ENCODE measurements at regions not wholly inside any gene's neighbourhood (a gene's known extent, or its start where the extent isn't known, plus 50 kb on each side); places are given as distances from the start of the nearest gene placed in this dataset.

DNA sequence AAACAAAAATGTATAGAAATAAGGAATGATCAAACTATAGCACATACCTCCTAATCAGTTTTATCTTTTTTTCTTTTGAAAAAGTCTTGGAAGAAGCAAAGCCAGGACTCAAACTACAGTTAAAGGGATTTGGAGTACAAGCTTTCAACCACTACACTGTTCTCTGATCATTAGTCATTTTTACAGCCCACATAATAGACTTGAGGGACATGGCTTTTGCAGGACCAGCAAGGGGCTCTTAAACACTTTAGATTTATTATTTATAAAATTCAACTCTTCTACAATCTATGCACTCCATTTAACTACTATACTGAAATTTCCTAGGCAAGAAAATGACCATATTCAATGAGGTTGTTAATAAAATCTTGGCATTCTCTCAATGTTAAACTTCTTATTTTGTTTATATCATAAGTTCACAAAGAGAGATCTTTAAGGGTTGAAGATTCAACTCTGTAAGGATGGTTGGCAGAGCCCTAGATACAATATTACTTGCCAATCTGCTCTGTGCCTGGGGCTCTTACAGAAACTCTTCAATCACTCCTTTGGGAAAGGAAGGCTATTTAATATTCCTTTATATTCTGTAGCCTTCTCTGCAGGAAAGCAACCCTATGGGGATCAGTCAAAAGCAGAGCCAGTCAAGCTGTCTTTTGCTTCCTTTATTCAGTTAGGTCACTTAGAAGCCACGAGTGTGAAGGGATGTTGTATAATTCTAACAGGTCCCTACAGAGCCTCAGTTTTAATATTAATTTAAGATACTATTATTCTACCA lies 557.7 kb upstream of the SGO1 start:
- H3K27me3 Mint-ChIP-seq (ENCODE audit: insufficient read depth, low read depth, poor library complexity), result no peaks in the 10 kb centered on the region
- DNase-seq (ENCODE audit: low spot score) (peak; percentile 10), ATAC-seq (peak; percentile 80)
- Histone ChIP-seq H2AFZ (peak overlapping the region; percentile 43), H3K4me2 (peak overlapping the region; percentile 60), H3K4me1 (ENCODE audit: insufficient read depth) (peaks cover 18% of the 10 kb centered on the region), H3K27ac (ENCODE audit: low read depth) (no peak overlapping the region), H3K4me3 (no peak overlapping the region), H3F3A (replicated peaks; ENCODE audit: low read depth) (no peaks in the 10 kb centered on the region), H4K20me1 (replicated peaks; ENCODE audit: insufficient read depth) (no peaks in the 10 kb centered on the region), H3K36me3 (ENCODE audit: insufficient read depth) (no peaks in the 10 kb centered on the region), H3K9me2 (ENCODE audit: insufficient read depth) (no peaks in the 10 kb centered on the region), H3K27me3 (ENCODE audit: insufficient read depth) (no peaks in the 10 kb centered on the region), H3K79me2 (replicated peaks; ENCODE audit: insufficient read depth) (no peaks in the 10 kb centered on the region)
- H3K27ac Mint-ChIP-seq, result no peak overlapping the region
- H3K9me3 Mint-ChIP-seq, result no peaks in the 10 kb centered on the region
- H3K36me3 Mint-ChIP-seq (ENCODE audit: low read depth), result no peaks in the 10 kb centered on the region
- no peak overlapping the region for H3K4me3 Mint-ChIP-seq
- TF ChIP-seq ZNF331 (CRISPR knock-in tag; IDR thresholded peaks at IDR 0.05; ENCODE audit: low read depth) (no peak), STAT1 (IDR thresholded peaks at IDR 0.05; ENCODE audit: unreplicated experiment) (no peak), CREB1 (CRISPR knock-in tag; IDR thresholded peaks at IDR 0.05; ENCODE audit: low read depth) (no peak), EZH2phosphoT487 (IDR thresholded peaks at IDR 0.05; ENCODE audit: unreplicated experiment) (no peak), REST (IDR thresholded peaks at IDR 0.05; ENCODE audit: unreplicated experiment) (no peak), JUNB (IDR thresholded peaks at IDR 0.05; ENCODE audit: unreplicated experiment) (no peak), ETS1 (IDR thresholded peaks at IDR 0.05) (no peak), ZNF114 (CRISPR knock-in tag; IDR thresholded peaks at IDR 0.05) (no peak), CTCF (conservative IDR thresholded peaks at IDR 0.05; ENCODE audit: low read depth in 2 of 2) (no peak), NANOG (IDR thresholded peaks at IDR 0.05; ENCODE audit: borderline replicate concordance) (no peak), EZH2 (IDR thresholded peaks at IDR 0.05; ENCODE audit: low read depth, unreplicated experiment) (no peak), POLR2AphosphoS5 (IDR thresholded peaks at IDR 0.05; ENCODE audit: low read depth) (no peak)
- TF ChIP-seq, protein P1, sequence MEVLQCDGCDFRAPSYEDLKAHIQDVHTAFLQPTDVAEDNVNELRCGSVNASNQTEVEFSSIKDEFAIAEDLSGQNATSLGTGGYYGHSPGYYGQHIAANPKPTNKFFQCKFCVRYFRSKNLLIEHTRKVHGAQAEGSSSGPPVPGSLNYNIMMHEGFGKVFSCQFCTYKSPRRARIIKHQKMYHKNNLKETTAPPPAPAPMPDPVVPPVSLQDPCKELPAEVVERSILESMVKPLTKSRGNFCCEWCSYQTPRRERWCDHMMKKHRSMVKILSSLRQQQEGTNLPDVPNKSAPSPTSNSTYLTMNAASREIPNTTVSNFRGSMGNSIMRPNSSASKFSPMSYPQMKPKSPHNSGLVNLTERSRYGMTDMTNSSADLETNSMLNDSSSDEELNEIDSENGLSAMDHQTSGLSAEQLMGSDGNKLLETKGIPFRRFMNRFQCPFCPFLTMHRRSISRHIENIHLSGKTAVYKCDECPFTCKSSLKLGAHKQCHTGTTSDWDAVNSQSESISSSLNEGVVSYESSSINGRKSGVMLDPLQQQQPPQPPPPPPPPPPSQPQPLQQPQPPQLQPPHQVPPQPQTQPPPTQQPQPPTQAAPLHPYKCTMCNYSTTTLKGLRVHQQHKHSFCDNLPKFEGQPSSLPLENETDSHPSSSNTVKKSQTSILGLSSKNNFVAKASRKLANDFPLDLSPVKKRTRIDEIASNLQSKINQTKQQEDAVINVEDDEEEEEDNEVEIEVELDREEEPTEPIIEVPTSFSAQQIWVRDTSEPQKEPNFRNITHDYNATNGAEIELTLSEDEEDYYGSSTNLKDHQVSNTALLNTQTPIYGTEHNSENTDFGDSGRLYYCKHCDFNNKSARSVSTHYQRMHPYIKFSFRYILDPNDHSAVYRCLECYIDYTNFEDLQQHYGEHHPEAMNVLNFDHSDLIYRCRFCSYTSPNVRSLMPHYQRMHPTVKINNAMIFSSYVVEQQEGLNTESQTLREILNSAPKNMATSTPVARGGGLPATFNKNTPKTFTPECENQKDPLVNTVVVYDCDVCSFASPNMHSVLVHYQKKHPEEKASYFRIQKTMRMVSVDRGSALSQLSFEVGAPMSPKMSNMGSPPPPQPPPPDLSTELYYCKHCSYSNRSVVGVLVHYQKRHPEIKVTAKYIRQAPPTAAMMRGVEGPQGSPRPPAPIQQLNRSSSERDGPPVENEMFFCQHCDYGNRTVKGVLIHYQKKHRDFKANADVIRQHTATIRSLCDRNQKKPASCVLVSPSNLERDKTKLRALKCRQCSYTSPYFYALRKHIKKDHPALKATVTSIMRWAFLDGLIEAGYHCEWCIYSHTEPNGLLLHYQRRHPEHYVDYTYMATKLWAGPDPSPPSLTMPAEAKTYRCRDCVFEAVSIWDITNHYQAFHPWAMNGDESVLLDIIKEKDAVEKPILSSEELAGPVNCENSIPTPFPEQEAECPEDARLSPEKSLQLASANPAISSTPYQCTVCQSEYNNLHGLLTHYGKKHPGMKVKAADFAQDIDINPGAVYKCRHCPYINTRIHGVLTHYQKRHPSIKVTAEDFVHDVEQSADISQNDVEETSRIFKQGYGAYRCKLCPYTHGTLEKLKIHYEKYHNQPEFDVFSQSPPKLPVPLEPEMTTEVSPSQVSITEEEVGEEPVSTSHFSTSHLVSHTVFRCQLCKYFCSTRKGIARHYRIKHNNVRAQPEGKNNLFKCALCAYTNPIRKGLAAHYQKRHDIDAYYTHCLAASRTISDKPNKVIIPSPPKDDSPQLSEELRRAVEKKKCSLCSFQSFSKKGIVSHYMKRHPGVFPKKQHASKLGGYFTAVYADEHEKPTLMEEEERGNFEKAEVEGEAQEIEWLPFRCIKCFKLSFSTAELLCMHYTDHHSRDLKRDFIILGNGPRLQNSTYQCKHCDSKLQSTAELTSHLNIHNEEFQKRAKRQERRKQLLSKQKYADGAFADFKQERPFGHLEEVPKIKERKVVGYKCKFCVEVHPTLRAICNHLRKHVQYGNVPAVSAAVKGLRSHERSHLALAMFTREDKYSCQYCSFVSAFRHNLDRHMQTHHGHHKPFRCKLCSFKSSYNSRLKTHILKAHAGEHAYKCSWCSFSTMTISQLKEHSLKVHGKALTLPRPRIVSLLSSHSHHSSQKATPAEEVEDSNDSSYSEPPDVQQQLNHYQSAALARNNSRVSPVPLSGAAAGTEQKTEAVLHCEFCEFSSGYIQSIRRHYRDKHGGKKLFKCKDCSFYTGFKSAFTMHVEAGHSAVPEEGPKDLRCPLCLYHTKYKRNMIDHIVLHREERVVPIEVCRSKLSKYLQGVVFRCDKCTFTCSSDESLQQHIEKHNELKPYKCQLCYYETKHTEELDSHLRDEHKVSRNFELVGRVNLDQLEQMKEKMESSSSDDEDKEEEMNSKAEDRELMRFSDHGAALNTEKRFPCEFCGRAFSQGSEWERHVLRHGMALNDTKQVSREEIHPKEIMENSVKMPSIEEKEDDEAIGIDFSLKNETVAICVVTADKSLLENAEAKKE (CRISPR knock-in tag; IDR thresholded peaks at IDR 0.05), result no peak
- H3K4me1 Mint-ChIP-seq, result peaks cover 29% of the 10 kb centered on the region
